HEK293T (cell line): ENCODE measurements at regions not wholly inside any gene's neighbourhood (a gene's known extent, or its start where the extent isn't known, plus 50 kb on each side); places are given as distances from the start of the nearest gene placed in this dataset.

ENCODE experiments used
- FOXM1 ChIP-seq: fragments of 450-650 bp; IDR thresholded peaks from 2 replicates; pipeline ENCODE4 v1.6.1; 2017; ENCODE audit warnings: mild to moderate bottlenecking, borderline replicate concordance
- HDGF ChIP-seq: fragments of 450-650 bp; IDR thresholded peaks from 2 replicates; pipeline ENCODE4 v1.6.1; 2017; ENCODE audit warnings: antibody characterized with exemption, borderline replicate concordance
- SUZ12 ChIP-seq: fragments of 450-650 bp; IDR thresholded peaks from 2 replicates; pipeline ENCODE4 v1.6.1; 2016; ENCODE audit warnings: mild to moderate bottlenecking
- TARDBP ChIP-seq: fragments of 450-650 bp; IDR thresholded peaks from 2 replicates; pipeline ENCODE4 v1.6.1; 2016

DNA sequence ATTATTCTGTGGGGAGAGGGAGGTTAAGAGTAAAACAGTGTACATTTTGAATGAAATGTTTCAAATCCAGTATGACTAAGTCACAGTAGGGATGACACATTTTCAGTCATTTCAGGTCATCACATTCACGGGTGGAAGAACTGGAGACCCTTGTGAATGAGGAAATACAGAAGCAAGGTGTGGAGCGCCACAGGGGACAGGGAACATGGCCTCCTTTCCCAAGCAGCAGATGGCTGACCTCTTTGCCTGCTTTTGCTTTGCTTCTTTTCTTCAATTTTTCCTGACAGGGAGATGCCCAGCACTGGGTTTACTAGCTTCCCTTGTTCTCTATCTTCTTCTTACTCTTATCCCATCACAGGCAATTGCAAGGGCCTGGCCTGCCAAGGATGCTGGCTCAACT is 278.9 kb upstream of the DLGAP1 start:
- no peak for TF ChIP-seq SUZ12
- no peak for TF ChIP-seq FOXM1
- no peak for TF ChIP-seq TARDBP
- TF ChIP-seq HDGF, result no peak
